ENCODE measurements at regions not wholly inside any gene's neighbourhood (a gene's known extent, or its start where the extent isn't known, plus 50 kb on each side); places are given as distances from the start of the nearest gene placed in this dataset.

DNA sequence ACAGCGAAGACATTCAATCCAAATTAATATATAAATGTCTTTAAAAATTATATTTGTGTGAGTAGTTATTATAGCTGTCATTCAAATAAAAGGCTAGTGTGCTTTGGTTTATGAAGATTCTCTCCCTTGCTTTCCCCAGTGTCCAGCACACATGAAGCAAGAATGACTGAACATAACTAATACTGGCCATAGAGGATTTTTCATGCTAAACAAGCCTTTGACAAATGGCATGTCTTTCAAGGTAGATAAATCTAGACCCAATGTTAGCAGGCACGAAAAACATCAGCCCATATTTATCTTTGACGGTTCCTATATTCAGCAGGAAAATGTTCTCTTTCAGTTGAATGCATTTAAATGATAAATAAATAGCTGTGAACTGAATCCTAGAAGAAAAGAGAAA lies 1234.4 kb downstream of the EPHA7 start:
- no peaks in the 10 kb centered on the region for H3K27me3 ChIP-seq (ENCODE audit: insufficient read depth, low read depth, low read length)
- no peak overlapping the region for H3K4me3 ChIP-seq (ENCODE audit: low read length)
- no peaks in the 10 kb centered on the region for H3F3A ChIP-seq (ENCODE audit: insufficient read depth, low read length, poor library complexity, severe bottlenecking)
- H4K20me1 ChIP-seq (ENCODE audit: insufficient read depth), result no peaks in the 10 kb centered on the region
- H3K79me2 ChIP-seq (replicated peaks; ENCODE audit: insufficient read depth, low read length), result no peaks in the 10 kb centered on the region
- no peak overlapping the region for H2AFZ ChIP-seq (ENCODE audit: low read depth, low read length)
- no peak overlapping the region for H3K9ac ChIP-seq (ENCODE audit: low read length)
- no peaks in the 10 kb centered on the region for H3K9me3 ChIP-seq (ENCODE audit: low read length)
- no peak overlapping the region for H3K27ac ChIP-seq (ENCODE audit: low read length)
- no peaks in the 10 kb centered on the region for H3K36me3 ChIP-seq (ENCODE audit: insufficient read depth, low read length)
- no peak overlapping the region for H3K4me2 ChIP-seq (ENCODE audit: low read length)
- H3K9me2 ChIP-seq (ENCODE audit: insufficient read depth, low read length), result no peaks in the 10 kb centered on the region
- TF ChIP-seq EZH2 (IDR thresholded peaks at IDR 0.05; ENCODE audit: borderline replicate concordance, insufficient read depth, low read length, poor library complexity, severe bottlenecking), result no peak
- TF ChIP-seq EP300 (conservative IDR thresholded peaks at IDR 0.05; ENCODE audit: poor library complexity, severe bottlenecking), result no peak
- no peak for TF ChIP-seq SMC3 (conservative IDR thresholded peaks at IDR 0.05; ENCODE audit: poor library complexity)
- TF ChIP-seq TAF1 (IDR thresholded peaks at IDR 0.05; ENCODE audit: low read depth), result no peak
- no peak for TF ChIP-seq REST (IDR thresholded peaks at IDR 0.05; ENCODE audit: borderline replicate concordance)
- no peak for TF ChIP-seq RAD21 (conservative IDR thresholded peaks at IDR 0.05)
- no peak for TF ChIP-seq MXI1 (conservative IDR thresholded peaks at IDR 0.05; ENCODE audit: poor library complexity, severe bottlenecking)

- Histone ChIP-seq H3K36me3 (ENCODE audit: insufficient read depth, low read length) (no peaks in the 10 kb centered on the region), H3F3A (ENCODE audit: insufficient read depth, low read length, poor library complexity, severe bottlenecking) (no peaks in the 10 kb centered on the region), H3K27me3 (ENCODE audit: insufficient read depth, low read depth, low read length) (no peaks in the 10 kb centered on the region), H3K4me2 (ENCODE audit: low read length) (no peak overlapping the region), H3K9me3 (ENCODE audit: low read length) (no peaks in the 10 kb centered on the region), H3K27ac (ENCODE audit: low read length) (no peak overlapping the region), H4K20me1 (ENCODE audit: insufficient read depth) (no peaks in the 10 kb centered on the region), H3K9ac (ENCODE audit: low read length) (no peak overlapping the region), H3K4me3 (ENCODE audit: low read length) (no peak overlapping the region), H3K9me2 (ENCODE audit: insufficient read depth, low read length) (no peaks in the 10 kb centered on the region), H2AFZ (ENCODE audit: low read depth, low read length) (no peak overlapping the region), H3K79me2 (replicated peaks; ENCODE audit: insufficient read depth, low read length) (no peaks in the 10 kb centered on the region)
- TF ChIP-seq TAF1 (IDR thresholded peaks at IDR 0.05; ENCODE audit: low read depth), result no peak
- no peak for TF ChIP-seq EZH2 (IDR thresholded peaks at IDR 0.05; ENCODE audit: borderline replicate concordance, insufficient read depth, low read length, poor library complexity, severe bottlenecking)
- no peak for TF ChIP-seq POLR2AphosphoS5 (IDR thresholded peaks at IDR 0.05)
- TF ChIP-seq SMC3 (conservative IDR thresholded peaks at IDR 0.05; ENCODE audit: poor library complexity), result no peak
- TF ChIP-seq REST (IDR thresholded peaks at IDR 0.05; ENCODE audit: borderline replicate concordance), result no peak
These were observed 1238.0 kb downstream of the EPHA7 start for GRCh38 chr6:92181347-92181746.
